Right cardiac atrium (tissue), 5 donors: ENCODE measurements at regions not wholly inside any gene's neighbourhood (a gene's known extent, or its start where the extent isn't known, plus 50 kb on each side); places are given as distances from the start of the nearest gene placed in this dataset.

Experiments used
- ATAC-seq, 2 donors: fragments of 200-7000 bp; cut with Tn5 transposase; one replicate each; pipeline versions ENCODE4 v1.8.0 to v1.9.1; 2020; ENCODE audit warnings: moderate library complexity in 2 of 2, mild to moderate bottlenecking in 1 of 2
- DNase-seq, 3 donors: peaks; one replicate each; pipeline ENCODE4 v3.0.0-alpha.2; 2020
- H3K27ac ChIP-seq: one replicate; pipeline ENCODE4 v1.5.1; 2013; ENCODE audit warnings: mild to moderate bottlenecking, low read length, control low read depth, moderate library complexity
- H3K27me3 ChIP-seq: one replicate; pipeline ENCODE4 v1.6.1; 2013; ENCODE audit not compliant: control insufficient read depth, insufficient read depth
- H3K4me1 ChIP-seq: one replicate; pipeline ENCODE4 v1.6.1; 2013; ENCODE audit warnings: low read length; ENCODE audit not compliant: control insufficient read depth, insufficient read depth
- H3K4me3 ChIP-seq: one replicate; pipeline ENCODE4 v1.5.1; 2013; ENCODE audit warnings: low read length, control low read depth
- H3K9me3 ChIP-seq: one replicate; pipeline ENCODE4 v1.6.1; 2013; ENCODE audit warnings: low read length; ENCODE audit not compliant: control insufficient read depth
- WGBS: extraction: QIAGEN DNeasy Blood & Tissue Kit; methylation state at CpG from one replicate; pipeline ENCODE4 v1.1.7; 2013; 5-methylcytosine and 5-hydroxymethylcytosine counted together
- intact Hi-C, 4 donors: fragments of 100-400 bp; cut with DNase I; formaldehyde crosslinking; loops; one replicate each; pipeline versions ENCODE4 v1.11.0 to v1.14.0; 2022 to 2023
- donor health status: healthy with polysubstance abuse.
- donor health status: DM: no; HTN: yes; CAD: no.
- donor health status: DM: no; HTN: no; CAD: no.
- donor health status: DM: no; HTN: yes; CAD: no; lungs with severe emphysema.
- donor health status: DM: yes; HTN: yes; CAD: no.

GRCh38 chr1:187236199-187236598, 407.4 kb downstream of the PLA2G4A start:
- no peak overlapping the region for H3K27ac ChIP-seq
- H3K27me3 ChIP-seq, result no peaks in the 10 kb centered on the region
- H3K4me3 ChIP-seq, result no peak overlapping the region
- no peak for DNase-seq
- no peak for ATAC-seq
- no peaks in the 10 kb centered on the region for H3K4me1 ChIP-seq
- intact Hi-C loops, result no loop called here
- WGBS, result 48% methylated on average over 2 of the region's 2 CpGs
- H3K9me3 ChIP-seq, result no peaks in the 10 kb centered on the region

- ATAC-seq, result peak; percentile 74 to 85
- intact Hi-C loops, result no loop called here
- Histone ChIP-seq H3K4me3 (no peak overlapping the region), H3K4me1 (no peaks in the 10 kb centered on the region), H3K27ac (peak overlapping the region; percentile 8), H3K9me3 (no peaks in the 10 kb centered on the region), H3K27me3 (no peaks in the 10 kb centered on the region)
- DNase-seq, result peak in 1 of 3 donors; percentile 6
- 37% methylated on average over 2 of the region's 2 CpGs for WGBS
Observed at GRCh38 chr1:187236676-187237075, 407.9 kb downstream of the PLA2G4A start.

DNA sequence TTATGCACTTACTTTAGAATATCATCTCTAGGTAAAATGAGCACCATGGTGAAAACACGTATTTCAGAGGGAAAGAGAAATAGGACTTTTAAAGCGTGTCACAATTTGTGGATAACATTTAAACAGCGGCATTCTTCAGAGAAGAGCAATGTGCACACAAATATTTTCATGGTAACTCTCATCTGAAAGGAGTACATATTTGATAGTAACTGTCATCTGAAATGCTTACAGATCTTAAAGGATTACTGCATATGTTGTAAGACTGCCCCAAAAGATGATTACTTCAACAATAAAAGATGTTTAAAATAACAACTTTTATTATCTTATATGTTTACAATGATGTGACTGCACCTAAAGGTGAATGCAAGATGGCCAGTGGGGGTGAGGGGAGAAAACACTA, 408.8 kb downstream of the PLA2G4A start:
- H3K4me3 ChIP-seq, result no peak overlapping the region
- no peaks in the 10 kb centered on the region for H3K9me3 ChIP-seq
- WGBS, result 77% methylated on average over 3 of the region's 3 CpGs
- no peak for DNase-seq
- intact Hi-C loops, result no loop called here
- H3K27me3 ChIP-seq, result no peaks in the 10 kb centered on the region
- no peak for ATAC-seq
- H3K4me1 ChIP-seq, result no peaks in the 10 kb centered on the region
- H3K27ac ChIP-seq, result no peak overlapping the region

GRCh38 chr1:187241971-187242370, 413.2 kb downstream of the PLA2G4A start:
- Histone ChIP-seq H3K9me3 (no peaks in the 10 kb centered on the region), H3K4me1 (no peaks in the 10 kb centered on the region), H3K27ac (no peak overlapping the region), H3K27me3 (no peaks in the 10 kb centered on the region), H3K4me3 (no peak overlapping the region)
- intact Hi-C loops, result no loop called here
- DNase-seq (no peak), ATAC-seq (no peak)

GRCh38 chr1:187244623-187245022, 415.9 kb downstream of the PLA2G4A start:
- Histone ChIP-seq H3K4me1 (no peaks in the 10 kb centered on the region), H3K27ac (no peak overlapping the region), H3K9me3 (no peaks in the 10 kb centered on the region), H3K4me3 (no peak overlapping the region), H3K27me3 (no peaks in the 10 kb centered on the region)
- WGBS, result 21% methylated on average over 4 of the region's 4 CpGs
- ATAC-seq, result no peak
- intact Hi-C loops, result no loop called here
- DNase-seq, result peak in 1 of 3 donors; percentile 25

- intact Hi-C loops, result no loop called here
- 66% methylated on average over 1 of the region's 1 CpG for WGBS
- ATAC-seq, result no peak
- H3K4me1 ChIP-seq, result no peaks in the 10 kb centered on the region
- no peaks in the 10 kb centered on the region for H3K9me3 ChIP-seq
- no peak for DNase-seq
- H3K4me3 ChIP-seq, result no peak overlapping the region
- no peak overlapping the region for H3K27ac ChIP-seq
- no peaks in the 10 kb centered on the region for H3K27me3 ChIP-seq
Observed at GRCh38 chr1:187245201-187245600, 416.5 kb downstream of the PLA2G4A start.

- no peaks in the 10 kb centered on the region for H3K4me1 ChIP-seq
- intact Hi-C loops, result no loop called here
- no peaks in the 10 kb centered on the region for H3K9me3 ChIP-seq
- H3K27me3 ChIP-seq, result no peaks in the 10 kb centered on the region
- DNase-seq, result no peak
- no peak overlapping the region for H3K4me3 ChIP-seq
- H3K27ac ChIP-seq, result no peak overlapping the region
- ATAC-seq, result no peak
- 91% methylated on average over 1 of the region's 1 CpG for WGBS
Observed at GRCh38 chr1:187249196-187249595, 420.4 kb downstream of the PLA2G4A start.

DNA sequence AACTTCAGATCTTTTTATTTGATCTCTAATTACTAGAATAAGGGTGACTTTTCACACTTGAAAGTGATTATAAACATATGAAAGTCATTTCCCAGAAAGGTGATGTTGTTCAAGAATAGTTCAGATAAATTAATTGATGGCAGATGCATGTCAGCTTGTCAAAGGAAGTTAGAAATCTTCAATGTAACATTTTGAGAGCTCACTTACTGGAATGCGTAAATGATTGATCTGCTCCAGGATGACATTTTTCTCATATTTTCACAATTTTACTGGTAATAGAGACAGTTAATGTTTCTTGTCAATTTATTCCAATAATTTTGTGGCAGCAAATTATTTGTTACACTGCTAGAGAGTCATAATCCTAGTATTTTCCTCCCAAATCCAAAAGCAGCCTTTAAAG, 424.2 kb downstream of the PLA2G4A start:
- H3K27ac ChIP-seq, result no peak overlapping the region
- no peaks in the 10 kb centered on the region for H3K9me3 ChIP-seq
- H3K4me3 ChIP-seq, result no peak overlapping the region
- no peaks in the 10 kb centered on the region for H3K27me3 ChIP-seq
- H3K4me1 ChIP-seq, result no peaks in the 10 kb centered on the region
- DNase-seq (no peak), ATAC-seq (no peak)
- intact Hi-C loops, result no loop called here
- 93% methylated on average over 1 of the region's 1 CpG for WGBS

- H3K27me3 ChIP-seq, result no peaks in the 10 kb centered on the region
- H3K4me3 ChIP-seq, result no peak overlapping the region
- no peaks in the 10 kb centered on the region for H3K9me3 ChIP-seq
- DNase-seq (no peak), ATAC-seq (no peak)
- no peaks in the 10 kb centered on the region for H3K4me1 ChIP-seq
- intact Hi-C loops, result no loop called here
- WGBS, result 78% methylated on average over 3 of the region's 3 CpGs
- H3K27ac ChIP-seq, result no peak overlapping the region
Observed at GRCh38 chr1:187257476-187257875, 428.7 kb downstream of the PLA2G4A start.

DNA sequence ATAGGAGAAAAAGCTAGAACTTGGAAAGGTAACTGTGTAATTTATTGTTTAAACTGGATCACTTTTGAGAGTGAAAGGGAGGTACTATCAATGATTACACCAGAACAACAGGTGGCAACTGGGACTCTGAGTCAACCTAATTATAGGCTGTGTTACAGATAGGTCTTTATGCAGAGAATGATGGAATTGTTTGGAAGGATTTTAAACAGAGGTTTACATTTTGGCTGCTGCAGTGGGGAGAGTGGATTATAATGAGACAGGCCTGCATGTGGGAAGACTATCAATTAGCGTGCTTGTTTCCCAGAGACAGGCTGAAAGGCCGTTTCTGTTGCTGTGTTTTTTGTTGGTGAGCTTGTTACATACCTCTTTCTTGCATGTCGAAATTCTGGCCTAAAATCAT, 432.9 kb downstream of the PLA2G4A start:
- no peak overlapping the region for H3K4me3 ChIP-seq
- WGBS, result 56% methylated on average over 3 of the region's 3 CpGs
- H3K27ac ChIP-seq, result no peak overlapping the region
- DNase-seq, result no peak
- no peak for ATAC-seq
- H3K4me1 ChIP-seq, result no peaks in the 10 kb centered on the region
- H3K9me3 ChIP-seq, result no peaks in the 10 kb centered on the region
- intact Hi-C loops, result no loop called here
- H3K27me3 ChIP-seq, result no peaks in the 10 kb centered on the region

- no peaks in the 10 kb centered on the region for H3K9me3 ChIP-seq
- ATAC-seq, result no peak
- H3K27ac ChIP-seq, result no peak overlapping the region
- intact Hi-C loops, result no loop called here
- H3K4me1 ChIP-seq, result no peaks in the 10 kb centered on the region
- DNase-seq, result no peak
- H3K4me3 ChIP-seq, result no peak overlapping the region
- no peaks in the 10 kb centered on the region for H3K27me3 ChIP-seq
- WGBS, result 71% methylated on average over 2 of the region's 2 CpGs
Observed at GRCh38 chr1:187262731-187263130, 434.0 kb downstream of the PLA2G4A start.

GRCh38 chr1:187264995-187265602, 436.4 kb downstream of the PLA2G4A start:
- 43% methylated on average over 4 of the region's 4 CpGs for WGBS
- Histone ChIP-seq H3K27ac (no peak overlapping the region), H3K4me3 (no peak overlapping the region), H3K27me3 (no peaks in the 10 kb centered on the region), H3K4me1 (no peaks in the 10 kb centered on the region), H3K9me3 (no peaks in the 10 kb centered on the region)
- ATAC-seq, result no peak
- peak; percentile 10 to 18 (median 18) for DNase-seq
- intact Hi-C loops, result no loop called here
